Spleen (tissue), 11 donors: ENCODE measurements at regions not wholly inside any gene's neighbourhood (a gene's known extent, or its start where the extent isn't known, plus 50 kb on each side); places are given as distances from the start of the nearest gene placed in this dataset.

Experiments
- DNase-seq: peaks from one replicate; pipeline ENCODE4 v3.0.0-alpha.2; 2020
- H3K27ac ChIP-seq, 8 donors: fragments of 200-600 bp; sonication (generic) in 7 of 8; 1 replicate in 4 of 8; 2 replicates in 4 of 8; pipeline versions ENCODE4 v1.5.0 to v1.8.0; 2016 to 2021; ENCODE audit warnings: inconsistent platforms in 4 of 8, mild to moderate bottlenecking in 4 of 8, moderate library complexity in 1 of 8
- H3K27me3 ChIP-seq, 7 donors: fragments of 200-600 bp; sonication (generic) in 6 of 7; replicated peaks in 1 of 7; 1 replicate in 4 of 7; 2 replicates in 3 of 7; pipeline versions ENCODE4 v1.5.0 to v1.8.0; 2016 to 2021; ENCODE audit warnings: inconsistent platforms in 3 of 7, mild to moderate bottlenecking in 1 of 7
- H3K36me3 ChIP-seq, 6 donors: fragments of 200-600 bp; sonication (generic) in 5 of 6; 1 replicate in 4 of 6; 2 replicates in 2 of 6; pipeline versions ENCODE4 v1.5.0 to v1.8.0; 2016 to 2021; ENCODE audit warnings: inconsistent platforms in 2 of 6
- H3K4me1 ChIP-seq, 6 donors: fragments of 200-600 bp; sonication (generic) in 5 of 6; 1 replicate in 3 of 6; 2 replicates in 3 of 6; pipeline versions ENCODE4 v1.5.0 to v1.8.0; 2016 to 2021; ENCODE audit warnings: inconsistent platforms in 3 of 6
- H3K4me3 ChIP-seq, 8 donors: fragments of 200-600 bp; sonication (generic) in 7 of 8; 1 replicate in 4 of 8; 2 replicates in 4 of 8; pipeline versions ENCODE4 v1.5.0 to v1.8.0; 2016 to 2021; ENCODE audit warnings: inconsistent platforms in 4 of 8, mild to moderate bottlenecking in 4 of 8, moderate library complexity in 2 of 8
- H3K9me3 ChIP-seq, 8 donors: fragments of 200-600 bp; sonication (generic) in 7 of 8; 1 replicate in 4 of 8; 2 replicates in 4 of 8; pipeline versions ENCODE4 v1.5.0 to v1.8.0; 2016 to 2021; ENCODE audit warnings: inconsistent platforms in 4 of 8
- CTCF ChIP-seq, 11 experiments: fragments of 200-600 bp in 7 of 11; fragments of 450-650 bp in 4 of 11; sonication (generic) in 4 of 11; IDR thresholded peaks in 8 of 11; conservative IDR thresholded peaks in 3 of 11; 1 replicate in 7 of 11; 2 replicates in 4 of 11; pipeline versions ENCODE4 v1.4.0 to v1.8.0; 2016 to 2021; ENCODE audit warnings: antibody characterized with exemption in 11 of 11, inconsistent platforms in 4 of 11, mild to moderate bottlenecking in 1 of 11
- POLR2A ChIP-seq, 3 donors: fragments of 450-650 bp; IDR thresholded peaks; one replicate each; pipeline ENCODE4 v1.5.1; 2017; ENCODE audit warnings: antibody characterized with exemption in 3 of 3, mild to moderate bottlenecking in 1 of 3
- POLR2AphosphoS5 ChIP-seq, 3 donors: sonication (generic); formaldehyde crosslinking; IDR thresholded peaks; one replicate each; pipeline ENCODE4 v1.5.1; 2017; ENCODE audit warnings: antibody characterized with exemption in 3 of 3
- WGBS, 5 donors: extraction: QIAGEN DNeasy Blood & Tissue Kit in 3 of 5; methylation state at CpG; one replicate each; pipeline versions ENCODE4 v1.1.5 to v1.1.7; 2013 to 2018; 5-methylcytosine and 5-hydroxymethylcytosine counted together
- intact Hi-C: fragments of 100-400 bp; cut with DNase I; formaldehyde crosslinking; loops from one replicate; pipeline ENCODE4 v1.15.0; 2023; ENCODE audit warnings: low total_unique reads
- donor health status: healthy with polysubstance abuse.
- donor health status: DM: no; HTN: no; CAD: no; lungs with moderate emphysema.
- donor health status: DM: no; HTN: no; CAD: no.
- donor health status: Bipolar disorder and iron deficiency.
- donor health status: healthy.
- donor health status: DM: no; HTN: no; CAD: no.
- donor health status: DM: yes; HTN: yes; CAD: no.

GRCh38 chr2:12156349-12156748, 409.9 kb downstream of the LPIN1 start:
- Histone ChIP-seq H3K4me3 (no peak overlapping the region), H3K4me1 (peaks cover 0 to 21% (median 4%) of the 10 kb centered on the region in 6 donors), H3K9me3 (no peaks in the 10 kb centered on the region), H3K27me3 (no peaks in the 10 kb centered on the region), H3K27ac (peak overlapping the region in 1 of 8 donors; percentile 43), H3K36me3 (no peaks in the 10 kb centered on the region)
- 62 to 85% (median 64%) methylated on average over 4 of the region's 4 CpGs for WGBS, 5 donors
- no peak for DNase-seq
- intact Hi-C loops, result no loop called here
- no peak for TF ChIP-seq CTCF (IDR thresholded peaks at IDR 0.05 in 8 of 11, conservative IDR thresholded peaks at IDR 0.05 in 3 of 11)
- TF ChIP-seq POLR2A (IDR thresholded peaks at IDR 0.05), result no peak
- no peak for TF ChIP-seq POLR2AphosphoS5 (IDR thresholded peaks at IDR 0.05)

- intact Hi-C loops, result no loop called here
- no peaks in the 10 kb centered on the region for H3K27me3 ChIP-seq
- no peak overlapping the region for H3K4me3 ChIP-seq
- no peak for TF ChIP-seq CTCF (IDR thresholded peaks at IDR 0.05 in 8 of 11, conservative IDR thresholded peaks at IDR 0.05 in 3 of 11)
- no peak for TF ChIP-seq POLR2A (IDR thresholded peaks at IDR 0.05)
- no peak for TF ChIP-seq POLR2AphosphoS5 (IDR thresholded peaks at IDR 0.05)
- 75 to 90% (median 86%) methylated on average over 1 of the region's 1 CpG for WGBS, 5 donors
- H3K36me3 ChIP-seq, result no peaks in the 10 kb centered on the region
- peaks cover 0 to 9% (median 2%) of the 10 kb centered on the region in 6 donors for H3K4me1 ChIP-seq
- DNase-seq, result no peak
- H3K27ac ChIP-seq, result no peak overlapping the region
- H3K9me3 ChIP-seq, result no peaks in the 10 kb centered on the region
These were observed 414.7 kb downstream of the LPIN1 start for GRCh38 chr2:12161085-12161484.

- TF ChIP-seq POLR2AphosphoS5 (IDR thresholded peaks at IDR 0.05), result no peak
- Histone ChIP-seq H3K4me3 (no peak overlapping the region), H3K4me1 (no peaks in the 10 kb centered on the region), H3K36me3 (no peaks in the 10 kb centered on the region), H3K27ac (no peak overlapping the region), H3K27me3 (no peaks in the 10 kb centered on the region), H3K9me3 (no peaks in the 10 kb centered on the region)
- intact Hi-C loops, result no loop called here
- 87 to 94% (median 89%) methylated on average over 12 of the region's 12 CpGs for WGBS, 5 donors
- DNase-seq, result no peak
These were observed 416.1 kb downstream of the LPIN1 start for GRCh38 chr2:12162269-12163247.

GRCh38 chr2:12163866-12164265, 417.4 kb downstream of the LPIN1 start:
- Histone ChIP-seq H3K27ac (no peak overlapping the region), H3K36me3 (no peaks in the 10 kb centered on the region), H3K27me3 (no peaks in the 10 kb centered on the region), H3K4me3 (no peak overlapping the region), H3K4me1 (peaks cover 2 to 9% (median 8%) of the 10 kb centered on the region in 6 donors), H3K9me3 (no peaks in the 10 kb centered on the region)
- DNase-seq, result no peak
- WGBS, 5 donors, result 93 to 95% (median 94%) methylated on average over 12 of the region's 12 CpGs
- TF ChIP-seq POLR2AphosphoS5 (IDR thresholded peaks at IDR 0.05), result no peak
- no peak for TF ChIP-seq POLR2A (IDR thresholded peaks at IDR 0.05)
- TF ChIP-seq CTCF (IDR thresholded peaks at IDR 0.05 in 8 of 11, conservative IDR thresholded peaks at IDR 0.05 in 3 of 11), result no peak
- intact Hi-C loops, result no loop called here
